Naive thymus-derived CD4-positive, alpha-beta T cell (primary cell): ENCODE measurements at regions not wholly inside any gene's neighbourhood (a gene's known extent, or its start where the extent isn't known, plus 50 kb on each side); places are given as distances from the start of the nearest gene placed in this dataset.

Source experiments
- ATAC-seq: fragments of 150-1000 bp; cut with Tn5 transposase; 2 replicates; pipeline ENCODE4 v1.10.0; 2021; ENCODE audit warnings: mild to moderate bottlenecking, moderate library complexity
- CTCF ChIA-PET: fragments of 350-600 bp; sonication (Branson Sonifier 250); formaldehyde crosslinking; loops from one replicate; lab custom pipeline; 2021; ENCODE audit warnings: antibody characterized with exemption; lab: Charles Lee
- POLR2A ChIA-PET: fragments of 350-600 bp; sonication (Branson Sonifier 250); formaldehyde crosslinking; loops from one replicate; lab custom pipeline; 2021; ENCODE audit warnings: antibody characterized with exemption, inconsistent platforms; lab: Charles Lee
- DNase-seq, 9 donors: peaks; one replicate each; pipeline versions ENCODE4 v3.0.0 to v3.0.0-alpha.2; 2020 to 2022; ENCODE audit warnings: mixed read lengths in 1 of 9
- H3K27ac ChIP-seq: one replicate; pipeline ENCODE4 v1.7.0; 2013; ENCODE audit warnings: mild to moderate bottlenecking, low read depth, low read length, moderate library complexity
- H3K27me3 ChIP-seq, 2 donors: one replicate each; pipeline ENCODE4 v1.7.0; 2013; ENCODE audit warnings: low read length in 2 of 2, mild to moderate bottlenecking in 2 of 2, moderate library complexity in 2 of 2; ENCODE audit not compliant: control insufficient read depth in 2 of 2, insufficient read depth in 2 of 2
- H3K36me3 ChIP-seq, 3 experiments: 1 replicate in 2 of 3; 2 replicates in 1 of 3; pipeline ENCODE4 v1.7.0; 2013; ENCODE audit warnings: low read length in 3 of 3, mild to moderate bottlenecking in 3 of 3, moderate library complexity in 1 of 3; ENCODE audit not compliant: insufficient read depth in 3 of 3, control insufficient read depth in 2 of 3
- H3K4me1 ChIP-seq, 2 donors: one replicate each; pipeline ENCODE4 v1.7.0; 2013; ENCODE audit warnings: low read length in 2 of 2, mild to moderate bottlenecking in 2 of 2, moderate library complexity in 1 of 2; ENCODE audit not compliant: control insufficient read depth in 2 of 2, insufficient read depth in 2 of 2
- H3K4me3 ChIP-seq: 2 replicates; pipeline ENCODE4 v1.7.0; 2013; ENCODE audit warnings: mild to moderate bottlenecking, low read length
- H3K9me3 ChIP-seq, 3 experiments: 1 replicate in 2 of 3; 2 replicates in 1 of 3; pipeline ENCODE4 v1.7.0; 2013; ENCODE audit warnings: low read length in 3 of 3; ENCODE audit not compliant: control insufficient read depth in 2 of 3
- H3K27ac Mint-ChIP-seq, 9 donors: one replicate each; pipeline ENCODE4 v1.8.0; 2020 to 2022; ENCODE audit warnings: mixed read lengths in 9 of 9, mild to moderate bottlenecking in 8 of 9, moderate library complexity in 5 of 9, inconsistent platforms in 2 of 9
- H3K27me3 Mint-ChIP-seq, 5 donors: one replicate each; pipeline ENCODE4 v1.8.0; 2021 to 2022; ENCODE audit warnings: mixed read lengths in 5 of 5, mild to moderate bottlenecking in 1 of 5
- H3K36me3 Mint-ChIP-seq, 5 donors: one replicate each; pipeline ENCODE4 v1.8.0; 2020 to 2022; ENCODE audit warnings: mixed read lengths in 5 of 5, mild to moderate bottlenecking in 3 of 5, inconsistent platforms in 1 of 5
- H3K4me1 Mint-ChIP-seq, 7 donors: one replicate each; pipeline ENCODE4 v1.8.0; 2020 to 2022; ENCODE audit warnings: mixed read lengths in 7 of 7, mild to moderate bottlenecking in 3 of 7, inconsistent platforms in 1 of 7
- H3K4me3 Mint-ChIP-seq, 10 donors: one replicate each; pipeline ENCODE4 v1.8.0; 2020 to 2022; ENCODE audit warnings: mild to moderate bottlenecking in 10 of 10, mixed read lengths in 10 of 10, moderate library complexity in 6 of 10, inconsistent platforms in 2 of 10
- H3K9me3 Mint-ChIP-seq, 11 donors: one replicate each; pipeline ENCODE4 v1.8.0; 2020 to 2022; ENCODE audit warnings: mixed read lengths in 11 of 11, mild to moderate bottlenecking in 4 of 11, inconsistent platforms in 1 of 11, moderate library complexity in 1 of 11
- intact Hi-C, 2 donors: fragments of 100-400 bp; cut with micrococcal nuclease; formaldehyde crosslinking; loops; one replicate each; pipeline ENCODE4 v1.15.1; 2023

DNA sequence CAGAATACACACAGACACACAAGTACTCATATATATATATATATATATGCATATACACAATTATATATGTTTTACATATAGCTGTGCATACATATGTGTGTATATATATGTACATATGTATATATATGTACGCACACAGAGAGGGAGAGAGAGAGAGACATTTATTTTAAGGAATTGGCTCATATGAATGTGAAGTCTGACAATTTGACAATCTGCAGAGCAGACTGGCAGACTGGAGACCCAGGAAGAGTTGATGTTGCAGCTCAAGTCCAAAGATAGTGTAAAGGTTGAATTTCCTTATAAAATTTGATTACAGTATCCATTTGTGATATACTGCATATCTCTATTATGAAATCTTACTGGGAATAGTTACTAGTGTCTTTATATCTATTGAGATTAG is 1330.3 kb upstream of the CADM2 start:
- CTCF ChIA-PET, result no interaction called here
- H3K36me3 ChIP-seq, result no peaks in the 10 kb centered on the region
- intact Hi-C loops, result no loop called here
- H3K27me3 ChIP-seq, result no peaks in the 10 kb centered on the region
- ATAC-seq (no peak), DNase-seq (no peak)
- no peaks in the 10 kb centered on the region for H3K9me3 ChIP-seq
- H3K27ac ChIP-seq, result no peak overlapping the region
- no peak overlapping the region for H3K4me3 ChIP-seq
- H3K4me1 Mint-ChIP-seq, result no peaks in the 10 kb centered on the region
- POLR2A ChIA-PET, result no interaction called here
- peaks cover 0 to 9% (median 0%) of the 10 kb centered on the region in 11 donors for H3K9me3 Mint-ChIP-seq
- no peaks in the 10 kb centered on the region for H3K36me3 Mint-ChIP-seq
- H3K4me1 ChIP-seq, result no peaks in the 10 kb centered on the region
- H3K4me3 Mint-ChIP-seq, result no peak overlapping the region
- no peak overlapping the region for H3K27ac Mint-ChIP-seq
- no peaks in the 10 kb centered on the region for H3K27me3 Mint-ChIP-seq

DNA sequence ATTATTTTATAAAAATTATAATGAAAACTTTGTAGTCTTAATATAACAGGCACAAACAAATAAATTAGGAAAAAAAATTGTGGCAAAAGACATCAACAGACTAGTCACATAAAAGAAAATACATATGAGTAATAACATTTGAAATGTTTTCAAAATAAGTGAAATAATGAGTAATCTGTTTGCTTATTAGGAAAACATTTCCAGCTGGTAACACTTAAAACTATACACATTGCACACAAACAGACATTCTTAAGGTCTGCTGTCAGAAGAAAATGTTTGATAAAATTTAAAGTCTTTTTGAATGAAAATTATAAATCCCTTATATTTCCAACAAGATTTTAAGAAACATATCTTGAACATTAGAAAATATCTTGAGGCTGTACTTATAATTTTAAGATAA is 1326.3 kb upstream of the CADM2 start:
- Mint-ChIP-seq H3K27me3 (no peaks in the 10 kb centered on the region), H3K4me3 (no peak overlapping the region), H3K36me3 (no peaks in the 10 kb centered on the region), H3K4me1 (no peaks in the 10 kb centered on the region), H3K9me3 (peaks cover 0 to 21% (median 6%) of the 10 kb centered on the region in 11 donors), H3K27ac (no peak overlapping the region)
- Histone ChIP-seq H3K9me3 (no peaks in the 10 kb centered on the region), H3K4me3 (no peak overlapping the region), H3K27me3 (no peaks in the 10 kb centered on the region), H3K4me1 (no peaks in the 10 kb centered on the region), H3K36me3 (no peaks in the 10 kb centered on the region), H3K27ac (no peak overlapping the region)
- ATAC-seq (no peak), DNase-seq (no peak)
- POLR2A ChIA-PET, result no interaction called here
- intact Hi-C loops, result no loop called here
- CTCF ChIA-PET, result no interaction called here

DNA sequence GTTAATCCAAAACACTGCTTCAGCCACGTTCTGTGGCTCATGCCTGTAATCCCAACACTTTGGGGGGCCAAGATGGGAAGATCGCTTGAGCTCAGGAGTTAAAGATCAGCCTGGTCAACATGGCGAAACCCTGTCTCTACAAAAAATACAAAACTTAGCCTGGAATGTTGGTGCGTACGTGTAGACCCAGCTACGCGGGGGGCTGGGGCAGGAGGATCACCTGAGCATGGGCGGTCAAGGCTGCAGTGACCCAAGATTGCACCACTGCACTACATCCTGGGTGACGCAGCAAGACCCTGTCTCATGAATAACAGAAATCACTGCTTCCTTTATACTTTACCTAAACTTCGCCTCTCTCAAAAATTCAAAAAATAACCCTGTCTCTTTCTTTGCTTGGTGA is 1325.0 kb upstream of the CADM2 start:
- no peak for DNase-seq
- Histone ChIP-seq H3K27me3 (no peaks in the 10 kb centered on the region), H3K4me3 (no peak overlapping the region), H3K4me1 (no peaks in the 10 kb centered on the region), H3K9me3 (no peaks in the 10 kb centered on the region), H3K27ac (no peak overlapping the region), H3K36me3 (no peaks in the 10 kb centered on the region)
- Mint-ChIP-seq H3K4me1 (no peaks in the 10 kb centered on the region), H3K27me3 (no peaks in the 10 kb centered on the region), H3K4me3 (no peak overlapping the region), H3K9me3 (peaks cover 4 to 26% (median 9%) of the 10 kb centered on the region in 11 donors), H3K27ac (no peak overlapping the region), H3K36me3 (no peaks in the 10 kb centered on the region)
- no peak for ATAC-seq
- intact Hi-C loops, result no loop called here
- ChIA-PET CTCF (no interaction called here), POLR2A (no interaction called here)

DNA sequence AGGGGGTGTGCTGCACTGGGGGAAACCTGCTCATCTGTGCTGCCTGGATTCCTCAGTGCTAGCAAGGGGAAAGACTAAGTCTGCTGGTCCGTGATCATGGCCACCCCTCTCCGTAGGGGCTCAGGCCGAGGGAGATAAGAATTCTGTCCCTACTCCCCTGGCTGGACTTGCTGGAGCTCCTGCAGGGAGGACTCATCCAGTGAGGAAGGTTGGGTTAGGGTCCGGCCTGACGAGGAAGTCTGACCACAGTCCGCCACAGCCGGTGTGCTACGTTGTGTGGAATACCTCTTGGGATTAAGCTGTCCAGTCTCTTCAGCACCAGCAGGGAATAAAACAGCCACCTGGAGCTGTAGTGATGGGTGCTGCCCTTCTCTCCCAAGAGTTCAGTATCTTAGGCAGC is 1309.1 kb upstream of the CADM2 start:
- POLR2A ChIA-PET, result no interaction called here

DNA sequence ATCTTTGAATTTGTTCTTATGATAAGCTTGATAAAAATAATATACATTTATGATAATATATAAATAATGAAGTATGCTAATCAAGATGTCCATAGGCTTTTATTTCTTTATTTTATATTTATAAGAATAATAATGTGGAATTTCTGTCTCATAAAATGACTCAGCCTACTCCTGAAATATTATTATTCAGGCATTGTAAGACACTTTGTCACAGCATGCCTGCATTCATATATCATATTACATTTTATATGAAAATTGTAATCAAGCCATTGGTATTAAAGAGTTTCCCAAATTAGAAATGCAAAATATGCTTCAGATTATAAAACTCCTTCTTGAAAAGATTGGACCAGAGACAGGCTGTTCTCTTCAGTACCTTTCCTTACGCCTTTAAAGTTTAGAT is 1303.7 kb upstream of the CADM2 start:
- intact Hi-C loops, result no loop called here
- ATAC-seq, result no peak
- no peak for DNase-seq
- ChIA-PET POLR2A (no interaction called here), CTCF (no interaction called here)
- no peak overlapping the region for H3K4me3 Mint-ChIP-seq
- no peaks in the 10 kb centered on the region for H3K36me3 ChIP-seq
- H3K27ac ChIP-seq, result no peak overlapping the region
- H3K27me3 Mint-ChIP-seq, result no peaks in the 10 kb centered on the region
- no peak overlapping the region for H3K4me3 ChIP-seq
- H3K27ac Mint-ChIP-seq, result no peak overlapping the region
- peaks cover 0 to 3% (median 0%) of the 10 kb centered on the region in 3 experiments for H3K9me3 ChIP-seq
- H3K9me3 Mint-ChIP-seq, result peaks cover 0 to 44% (median 3%) of the 10 kb centered on the region in 11 donors
- H3K36me3 Mint-ChIP-seq, result no peaks in the 10 kb centered on the region
- H3K27me3 ChIP-seq, result no peaks in the 10 kb centered on the region
- no peaks in the 10 kb centered on the region for H3K4me1 Mint-ChIP-seq
- H3K4me1 ChIP-seq, result no peaks in the 10 kb centered on the region

More for the DNA sequence above, 1309.1 kb upstream of the CADM2 start:
- CTCF ChIA-PET, result no interaction called here
- Mint-ChIP-seq H3K27ac (no peak overlapping the region), H3K9me3 (peaks cover 0 to 40% (median 10%) of the 10 kb centered on the region in 11 donors), H3K4me3 (no peak overlapping the region), H3K27me3 (no peaks in the 10 kb centered on the region), H3K36me3 (no peaks in the 10 kb centered on the region), H3K4me1 (no peaks in the 10 kb centered on the region)
- Histone ChIP-seq H3K36me3 (no peaks in the 10 kb centered on the region), H3K4me3 (no peak overlapping the region), H3K27me3 (no peaks in the 10 kb centered on the region), H3K27ac (no peak overlapping the region), H3K4me1 (no peaks in the 10 kb centered on the region), H3K9me3 (no peaks in the 10 kb centered on the region)
- DNase-seq, result no peak
- intact Hi-C loops, result no loop called here
- no peak for ATAC-seq

DNA sequence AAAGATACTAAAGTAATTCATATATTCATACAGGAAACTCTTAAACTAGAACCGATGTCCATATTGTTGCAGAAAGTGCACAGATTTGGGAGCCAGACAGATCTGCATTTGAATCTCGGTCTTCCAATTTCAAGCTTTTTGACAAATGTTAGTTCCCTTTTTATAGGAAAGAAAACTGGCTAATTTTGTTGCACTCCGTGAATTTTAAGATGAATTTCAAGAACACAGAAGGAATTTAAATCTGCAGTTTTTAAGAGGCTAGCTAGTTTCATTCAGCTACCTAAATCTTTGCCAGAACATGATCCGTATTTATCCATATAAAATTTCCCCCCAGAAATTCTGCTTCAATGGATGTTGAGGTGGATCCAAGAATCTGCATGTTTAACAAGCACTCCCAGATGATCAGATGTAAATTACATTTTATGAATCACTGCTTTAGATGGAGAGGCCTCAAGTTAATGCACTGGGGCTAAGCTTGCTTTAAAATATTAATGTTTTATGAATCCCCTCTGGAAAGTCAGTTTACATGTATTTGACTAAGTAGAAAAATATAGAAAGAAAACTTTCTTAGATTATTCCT is 1296.3 kb upstream of the CADM2 start:
- Mint-ChIP-seq H3K4me1 (no peaks in the 10 kb centered on the region), H3K4me3 (no peak overlapping the region), H3K27ac (no peak overlapping the region)

DNA sequence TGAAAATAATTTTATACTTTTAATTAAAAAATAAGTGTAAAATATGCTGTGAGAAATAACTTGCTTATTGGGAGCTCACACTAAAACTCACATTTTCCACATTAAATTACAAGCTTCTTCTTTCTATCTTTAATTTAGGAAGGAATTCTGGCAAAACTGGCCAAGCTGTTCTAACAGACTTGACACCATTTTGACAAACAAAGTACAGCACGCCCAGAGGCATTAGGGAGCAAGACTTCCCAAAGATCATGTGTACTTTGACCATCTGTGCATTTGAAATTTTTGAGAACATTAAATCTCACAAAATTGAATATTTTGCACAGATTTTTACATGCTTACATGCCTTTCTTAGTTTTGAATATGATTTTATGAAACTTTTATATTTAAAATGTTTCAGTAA is 1288.4 kb upstream of the CADM2 start:
- no peak for DNase-seq
- H3K36me3 Mint-ChIP-seq, result no peaks in the 10 kb centered on the region
- no peaks in the 10 kb centered on the region for H3K4me1 ChIP-seq
- H3K9me3 ChIP-seq, result no peaks in the 10 kb centered on the region
- H3K4me3 ChIP-seq, result no peak overlapping the region
- H3K27me3 Mint-ChIP-seq, result no peaks in the 10 kb centered on the region
- H3K4me3 Mint-ChIP-seq, result no peak overlapping the region
- ATAC-seq, result no peak
- H3K27ac ChIP-seq, result no peak overlapping the region
- no peaks in the 10 kb centered on the region for H3K4me1 Mint-ChIP-seq
- intact Hi-C loops, result no loop called here
- ChIA-PET CTCF (no interaction called here), POLR2A (no interaction called here)
- H3K36me3 ChIP-seq, result no peaks in the 10 kb centered on the region
- peaks cover 0 to 10% (median 5%) of the 10 kb centered on the region in 11 donors for H3K9me3 Mint-ChIP-seq
- no peaks in the 10 kb centered on the region for H3K27me3 ChIP-seq
- no peak overlapping the region for H3K27ac Mint-ChIP-seq

More for the DNA sequence above, 1296.3 kb upstream of the CADM2 start:
- Histone ChIP-seq H3K4me1 (no peaks in the 10 kb centered on the region), H3K27me3 (no peaks in the 10 kb centered on the region), H3K9me3 (peaks cover 0 to 3% (median 3%) of the 10 kb centered on the region in 3 experiments), H3K27ac (no peak overlapping the region), H3K4me3 (no peak overlapping the region), H3K36me3 (no peaks in the 10 kb centered on the region)
- ATAC-seq (no peak), DNase-seq (no peak)
- intact Hi-C loops, result no loop called here
- CTCF ChIA-PET, result no interaction called here
- no peaks in the 10 kb centered on the region for H3K27me3 Mint-ChIP-seq
- H3K36me3 Mint-ChIP-seq, result no peaks in the 10 kb centered on the region
- H3K9me3 Mint-ChIP-seq, result peaks cover 0 to 28% (median 5%) of the 10 kb centered on the region in 11 donors
- POLR2A ChIA-PET, result no interaction called here
